Ascending aorta (tissue), 2 donors: ENCODE measurements at regions not wholly inside any gene's neighbourhood (a gene's known extent, or its start where the extent isn't known, plus 50 kb on each side); places are given as distances from the start of the nearest gene placed in this dataset.

ENCODE experiments used
- DNase-seq, 2 donors: peaks; one replicate each; pipeline ENCODE4 v3.0.0-alpha.2; 2019; ENCODE audit warnings: low spot score in 2 of 2
- H3K27ac ChIP-seq, 2 donors: fragments of 200-600 bp; sonication (generic); one replicate each; pipeline ENCODE4 v1.5.1; 2016 to 2017; ENCODE audit warnings: mild to moderate bottlenecking in 1 of 2
- H3K27me3 ChIP-seq: fragments of 200-600 bp; sonication (generic); one replicate; pipeline ENCODE4 v1.5.1; 2017
- H3K36me3 ChIP-seq, 2 donors: fragments of 200-600 bp; sonication (generic); one replicate each; pipeline ENCODE4 v1.5.1; 2016
- H3K4me1 ChIP-seq, 2 donors: fragments of 200-600 bp; sonication (generic); one replicate each; pipeline ENCODE4 v1.5.1; 2016 to 2017; ENCODE audit warnings: mild to moderate bottlenecking in 1 of 2
- H3K4me3 ChIP-seq, 2 donors: fragments of 200-600 bp; sonication (generic); one replicate each; pipeline ENCODE4 v1.5.1; 2016 to 2017; ENCODE audit warnings: mild to moderate bottlenecking in 1 of 2
- H3K9me3 ChIP-seq, 2 donors: fragments of 200-600 bp; sonication (generic); one replicate each; pipeline ENCODE4 v1.5.1; 2016
- intact Hi-C: fragments of 100-400 bp; cut with DNase I; formaldehyde crosslinking; loops from one replicate; pipeline ENCODE4 v1.15.1; 2023
- TF ChIP-seq, protein P1 (sequence below), 3 experiments: fragments of 200-600 bp in 2 of 3; fragments of 450-650 bp in 1 of 3; sonication (generic) in 2 of 3; IDR thresholded peaks; one replicate each; pipeline ENCODE4 v1.5.1; 2016 to 2019; ENCODE audit warnings: antibody characterized with exemption in 3 of 3, mild to moderate bottlenecking in 1 of 3, moderate library complexity in 1 of 3

DNA sequence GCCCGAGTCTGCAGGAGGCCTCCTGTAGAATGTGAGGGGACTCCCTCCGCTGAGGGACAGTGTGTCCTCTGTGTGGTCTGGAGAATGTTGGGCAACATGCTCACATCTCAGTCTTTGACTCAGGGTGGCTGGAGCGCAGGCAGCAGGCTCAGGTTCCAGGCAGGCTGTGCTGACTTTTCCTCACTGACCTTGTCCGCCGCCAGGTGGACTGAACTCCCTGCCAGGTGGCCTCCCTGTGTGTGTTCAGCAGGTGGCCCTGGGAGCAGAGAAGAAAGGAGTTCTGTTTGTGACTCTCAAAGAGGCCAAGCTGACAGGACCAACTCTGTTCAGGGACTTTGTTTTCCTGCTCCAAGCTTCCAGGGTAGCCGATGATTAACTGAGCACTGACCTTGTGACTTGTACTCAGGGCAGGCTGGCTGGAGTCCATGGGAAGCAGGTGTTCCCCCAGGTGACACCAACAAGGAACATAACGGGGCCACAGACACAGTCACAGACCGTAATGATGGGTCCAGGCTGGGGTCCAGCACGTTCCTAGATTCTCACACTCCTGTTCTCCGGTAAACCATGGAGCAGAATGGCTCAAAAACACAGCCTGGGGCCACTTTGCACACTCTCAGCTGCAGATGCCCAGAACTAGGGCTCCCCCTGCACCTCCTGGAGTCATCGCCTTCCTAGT is 439.8 kb downstream of the RNF144A start:
- Histone ChIP-seq H3K4me3 (no peak overlapping the region), H3K27ac (no peak overlapping the region), H3K36me3 (no peaks in the 10 kb centered on the region), H3K4me1 (no peaks in the 10 kb centered on the region), H3K9me3 (no peaks in the 10 kb centered on the region), H3K27me3 (no peaks in the 10 kb centered on the region)
- DNase-seq = no peak
- TF ChIP-seq, protein P1, sequence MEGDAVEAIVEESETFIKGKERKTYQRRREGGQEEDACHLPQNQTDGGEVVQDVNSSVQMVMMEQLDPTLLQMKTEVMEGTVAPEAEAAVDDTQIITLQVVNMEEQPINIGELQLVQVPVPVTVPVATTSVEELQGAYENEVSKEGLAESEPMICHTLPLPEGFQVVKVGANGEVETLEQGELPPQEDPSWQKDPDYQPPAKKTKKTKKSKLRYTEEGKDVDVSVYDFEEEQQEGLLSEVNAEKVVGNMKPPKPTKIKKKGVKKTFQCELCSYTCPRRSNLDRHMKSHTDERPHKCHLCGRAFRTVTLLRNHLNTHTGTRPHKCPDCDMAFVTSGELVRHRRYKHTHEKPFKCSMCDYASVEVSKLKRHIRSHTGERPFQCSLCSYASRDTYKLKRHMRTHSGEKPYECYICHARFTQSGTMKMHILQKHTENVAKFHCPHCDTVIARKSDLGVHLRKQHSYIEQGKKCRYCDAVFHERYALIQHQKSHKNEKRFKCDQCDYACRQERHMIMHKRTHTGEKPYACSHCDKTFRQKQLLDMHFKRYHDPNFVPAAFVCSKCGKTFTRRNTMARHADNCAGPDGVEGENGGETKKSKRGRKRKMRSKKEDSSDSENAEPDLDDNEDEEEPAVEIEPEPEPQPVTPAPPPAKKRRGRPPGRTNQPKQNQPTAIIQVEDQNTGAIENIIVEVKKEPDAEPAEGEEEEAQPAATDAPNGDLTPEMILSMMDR (IDR thresholded peaks at IDR 0.05) = no peak
- intact Hi-C loops = no loop called here

DNA sequence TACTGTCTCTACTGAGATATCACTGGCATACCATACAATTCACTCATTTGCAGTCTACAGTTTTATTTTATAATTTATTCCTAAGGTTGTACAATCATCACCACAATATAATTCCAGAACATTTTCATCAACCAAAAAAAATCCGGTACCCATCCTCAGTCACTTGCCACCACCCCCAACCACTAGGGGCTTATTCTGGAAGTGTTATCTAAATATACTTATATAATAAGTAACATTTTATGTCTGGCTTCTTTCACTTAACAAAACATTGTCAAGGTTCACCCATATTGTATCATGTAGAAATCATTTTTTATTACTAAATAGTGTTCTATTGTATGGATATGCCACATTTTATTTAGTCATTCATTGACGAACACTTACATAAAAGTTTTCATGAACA is 440.8 kb downstream of the RNF144A start:
- intact Hi-C loops = no loop called here
- no peaks in the 10 kb centered on the region for H3K36me3 ChIP-seq
- TF ChIP-seq, protein P1 (IDR thresholded peaks at IDR 0.05) = no peak
- H3K27ac ChIP-seq = no peak overlapping the region
- no peaks in the 10 kb centered on the region for H3K27me3 ChIP-seq
- no peak for DNase-seq
- no peak overlapping the region for H3K4me3 ChIP-seq
- H3K9me3 ChIP-seq = no peaks in the 10 kb centered on the region
- no peaks in the 10 kb centered on the region for H3K4me1 ChIP-seq

GRCh38 chr2:7358865-7359447 is 441.7 kb downstream of the RNF144A start:
- no peak overlapping the region for H3K4me3 ChIP-seq
- TF ChIP-seq, protein P1 (IDR thresholded peaks at IDR 0.05) = no peak
- H3K27ac ChIP-seq = no peak overlapping the region
- no peak for DNase-seq
- intact Hi-C loops = no loop called here
- H3K36me3 ChIP-seq = no peaks in the 10 kb centered on the region
- H3K9me3 ChIP-seq = no peaks in the 10 kb centered on the region
- H3K4me1 ChIP-seq = no peaks in the 10 kb centered on the region
- H3K27me3 ChIP-seq = no peaks in the 10 kb centered on the region

- H3K4me1 ChIP-seq = no peaks in the 10 kb centered on the region
- no peak overlapping the region for H3K27ac ChIP-seq
- no peaks in the 10 kb centered on the region for H3K27me3 ChIP-seq
- TF ChIP-seq, protein P1 (IDR thresholded peaks at IDR 0.05) = no peak
- H3K9me3 ChIP-seq = peaks cover 8 to 10% of the 10 kb centered on the region in 2 donors
- no peak overlapping the region for H3K4me3 ChIP-seq
- intact Hi-C loops = no loop called here
- DNase-seq = no peak
- H3K36me3 ChIP-seq = no peaks in the 10 kb centered on the region
Measured at GRCh38 chr2:7363906-7364305, 446.7 kb downstream of the RNF144A start.

- no peak for DNase-seq
- Histone ChIP-seq H3K4me3 (no peak overlapping the region), H3K27me3 (no peaks in the 10 kb centered on the region), H3K4me1 (no peaks in the 10 kb centered on the region), H3K27ac (no peak overlapping the region), H3K36me3 (no peaks in the 10 kb centered on the region), H3K9me3 (peaks cover 8 to 10% of the 10 kb centered on the region in 2 donors)
- intact Hi-C loops = no loop called here
- TF ChIP-seq, protein P1 (IDR thresholded peaks at IDR 0.05) = no peak
Measured at GRCh38 chr2:7368211-7368610, 451.0 kb downstream of the RNF144A start.
